Fibroblast of villous mesenchyme (primary cell): ENCODE measurements at regions not wholly inside any gene's neighbourhood (a gene's known extent, or its start where the extent isn't known, plus 50 kb on each side); places are given as distances from the start of the nearest gene placed in this dataset.
A peak's percentile ranks its signal among the peaks of the same experiment; 100 is the strongest.

Experiments used
- DNase-seq: peaks from one replicate; pipeline ENCODE4 v3.0.0-alpha.2; 2010; ENCODE audit warnings: low read depth
- H3K4me3 ChIP-seq: 2 replicates; pipeline ENCODE4 v1.5.1; 2011; ENCODE audit warnings: low read depth, mild to moderate bottlenecking, low read length
- CTCF ChIP-seq: IDR thresholded peaks from 2 replicates; pipeline ENCODE4 v1.5.1; 2012; ENCODE audit warnings: low read depth, mild to moderate bottlenecking, low read length; ENCODE audit not compliant: insufficient read depth

GRCh38 chr5:103624675-103625074 is 62.1 kb upstream of the NUDT12 start:
- no peak for TF ChIP-seq CTCF
- DNase-seq = peak; percentile 48

GRCh38 chr5:103624035-103624480 is 61.5 kb upstream of the NUDT12 start:
- no peak for TF ChIP-seq CTCF
- H3K4me3 ChIP-seq = no peak overlapping the region
- peak; percentile 90 for DNase-seq

More at GRCh38 chr5:103624675-103625074, 62.1 kb upstream of the NUDT12 start:
- H3K4me3 ChIP-seq = no peak overlapping the region

GRCh38 chr5:103623425-103623824 is 60.8 kb upstream of the NUDT12 start:
- no peak for TF ChIP-seq CTCF
- no peak for DNase-seq
- H3K4me3 ChIP-seq = no peak overlapping the region

GRCh38 chr5:103621548-103621930 is 59.0 kb upstream of the NUDT12 start:
- H3K4me3 ChIP-seq = no peak overlapping the region
- TF ChIP-seq CTCF = no peak
- DNase-seq = no peak

- DNase-seq = no peak
- TF ChIP-seq CTCF = no peak
- no peak overlapping the region for H3K4me3 ChIP-seq
Observed at GRCh38 chr5:103620851-103621547, 58.4 kb upstream of the NUDT12 start.

- no peak for TF ChIP-seq CTCF
Observed at GRCh38 chr5:103617913-103618312, 55.3 kb upstream of the NUDT12 start.

GRCh38 chr5:103617090-103617489 is 54.5 kb upstream of the NUDT12 start:
- DNase-seq = no peak
- no peak overlapping the region for H3K4me3 ChIP-seq

More at GRCh38 chr5:103617913-103618312, 55.3 kb upstream of the NUDT12 start:
- H3K4me3 ChIP-seq = no peak overlapping the region
- peak; percentile 17 for DNase-seq

More at GRCh38 chr5:103617090-103617489, 54.5 kb upstream of the NUDT12 start:
- no peak for TF ChIP-seq CTCF
